ENCODE measurements at regions not wholly inside any gene's neighbourhood (a gene's known extent, or its start where the extent isn't known, plus 50 kb on each side); places are given as distances from the start of the nearest gene placed in this dataset.
"Not testable (repeated sequence)": the region's sequence is repeated elsewhere in the genome, so short reads cannot be mapped to it uniquely, and the experiment has no call there.

DNA sequence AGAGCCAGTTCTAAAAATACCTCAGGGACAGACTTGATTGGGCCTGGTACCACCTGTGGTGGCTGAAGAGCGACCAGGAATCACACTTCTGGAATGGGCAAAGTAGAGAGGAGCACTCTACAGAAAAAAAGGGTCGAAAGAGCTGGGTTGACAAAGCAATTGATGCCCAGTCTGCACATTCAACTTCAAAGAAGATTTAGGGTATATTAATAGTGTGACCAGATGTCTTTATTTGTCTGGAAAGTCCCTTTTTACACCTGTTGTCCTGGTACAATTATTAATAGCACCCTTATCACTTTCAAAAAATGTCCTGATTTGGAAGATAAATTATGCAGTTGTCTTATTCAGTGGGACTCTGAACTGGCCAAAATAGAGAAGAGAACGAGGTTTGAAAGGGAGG is 137.5 kb downstream of the DYRK2 start:
- H3K27me3 ChIP-seq = no peaks in the 10 kb centered on the region
- peaks cover 0 to 15% (median 8%) of the 10 kb centered on the region in 10 experiments; a peak in 15 of 20 replicates for H3K4me1 ChIP-seq
- no peak overlapping the region for H3K4me2 ChIP-seq
- H3K36me3 ChIP-seq = no peaks in the 10 kb centered on the region
- TF ChIP-seq Cebpa-rat (IDR thresholded peaks at IDR 0.05) = no peak
- no peak overlapping the region for H3K27ac ChIP-seq
- 0 out of 22 replicates have a peak, but pooled peaks cover 0 to 6% (median 0%) of the 10 kb centered on the region in 11 experiments for H3K9me3 ChIP-seq (replicated peaks in 1 of 11)
- no peak overlapping the region for H3K4me3 ChIP-seq
- H3K9ac ChIP-seq = no peak overlapping the region
- no peaks in the 10 kb centered on the region for H4K20me1 ChIP-seq

DNA sequence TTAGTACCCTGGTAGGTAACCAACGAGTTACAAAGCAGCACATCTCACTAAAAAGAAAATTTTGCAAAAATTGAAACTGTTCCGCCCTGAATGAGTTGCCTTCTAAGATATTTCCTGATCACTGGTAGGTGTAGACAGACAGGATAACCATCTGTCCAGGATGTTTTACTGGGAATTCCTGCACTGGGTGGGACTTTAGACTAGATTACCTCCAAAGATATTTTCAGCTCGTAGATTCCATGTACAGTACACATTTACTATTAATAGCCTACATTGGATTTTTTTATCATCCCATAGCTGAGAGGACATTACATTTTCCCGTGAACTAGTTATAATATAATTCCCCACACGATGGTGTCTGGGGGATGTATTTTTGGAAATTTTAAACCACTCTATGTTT is 139.6 kb downstream of the DYRK2 start:
- H3K9me3 ChIP-seq (replicated peaks in 1 of 11) = peaks cover 6 to 19% (median 11%) of the 10 kb centered on the region in 11 experiments; a peak in 19 of 22 replicates
- no peak for TF ChIP-seq Cebpa-rat (IDR thresholded peaks at IDR 0.05)

DNA sequence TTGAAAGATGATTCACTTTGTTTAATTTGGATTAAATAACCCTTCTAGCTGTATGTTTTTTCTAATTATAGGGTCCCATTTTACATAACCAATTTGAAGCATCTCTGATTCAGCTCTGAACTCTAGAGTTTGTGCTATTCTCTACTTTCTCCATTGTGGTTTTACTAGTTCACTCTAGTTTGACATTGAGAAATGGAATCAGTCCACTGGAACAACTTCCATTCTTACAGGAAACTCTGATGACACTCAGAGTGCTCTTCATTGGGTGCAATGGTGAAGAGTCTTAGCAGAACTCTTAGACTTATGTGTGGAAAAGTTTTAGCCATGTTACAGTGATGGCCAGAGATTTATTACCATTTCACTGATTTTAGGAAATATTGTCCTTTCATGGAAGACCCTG is 140.7 kb downstream of the DYRK2 start:
- H3K9ac ChIP-seq = no peak overlapping the region
- peaks cover 6 to 17% (median 12%) of the 10 kb centered on the region in 11 experiments; a peak in 19 of 22 replicates for H3K9me3 ChIP-seq (replicated peaks in 1 of 11)
- peak overlapping the region in 1 of 11 experiments; percentile 30; a peak in 1 of 22 replicates for H3K27ac ChIP-seq
- no peaks in the 10 kb centered on the region for H3K36me3 ChIP-seq
- H3K4me1 ChIP-seq = no peaks in the 10 kb centered on the region; a peak in 2 of 20 replicates
- no peak for TF ChIP-seq Cebpa-rat (IDR thresholded peaks at IDR 0.05)
- no peaks in the 10 kb centered on the region for H3K27me3 ChIP-seq
- H3K4me2 ChIP-seq = peak overlapping the region in 1 of 11 experiments; percentile 4; a peak in 1 of 22 replicates
- no peak overlapping the region for H3K4me3 ChIP-seq
- no peaks in the 10 kb centered on the region for H4K20me1 ChIP-seq

More for the DNA sequence above, 139.6 kb downstream of the DYRK2 start:
- Histone ChIP-seq H3K4me3 (no peak overlapping the region), H3K4me1 (peaks cover 0 to 10% (median 8%) of the 10 kb centered on the region in 10 experiments; a peak in 15 of 20 replicates), H3K9ac (no peak overlapping the region), H3K27me3 (no peaks in the 10 kb centered on the region), H3K36me3 (no peaks in the 10 kb centered on the region), H4K20me1 (no peaks in the 10 kb centered on the region), H3K4me2 (no peak overlapping the region), H3K27ac (no peak overlapping the region)

DNA sequence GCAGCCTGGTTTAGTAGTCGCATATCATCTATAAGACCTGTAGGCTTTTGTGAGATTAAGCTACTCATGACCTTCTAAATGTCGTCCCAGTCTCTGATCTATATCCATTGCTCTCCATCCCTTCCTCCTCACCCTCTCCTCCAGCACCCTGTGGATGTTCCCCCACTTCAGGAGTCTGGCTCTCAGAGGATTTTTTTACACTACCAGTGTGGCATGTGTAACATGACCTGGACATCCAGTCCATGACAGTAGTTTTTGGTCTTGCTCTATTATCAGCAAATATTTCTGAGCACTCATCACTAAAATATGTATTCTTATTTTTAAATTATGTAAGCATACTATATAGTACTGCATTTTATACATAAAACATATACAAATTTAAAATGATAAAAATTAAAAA is 142.1 kb downstream of the DYRK2 start:
- Histone ChIP-seq H3K9me3 (replicated peaks in 1 of 11) (peaks cover 6 to 17% (median 12%) of the 10 kb centered on the region in 11 experiments; a peak in 19 of 22 replicates), H3K4me1 (no peaks in the 10 kb centered on the region; a peak in 1 of 20 replicates), H3K4me3 (no peak overlapping the region), H3K36me3 (no peaks in the 10 kb centered on the region), H3K4me2 (no peak overlapping the region), H3K9ac (no peak overlapping the region), H4K20me1 (no peaks in the 10 kb centered on the region), H3K27ac (no peak overlapping the region), H3K27me3 (no peaks in the 10 kb centered on the region)
- no peak for TF ChIP-seq Cebpa-rat (IDR thresholded peaks at IDR 0.05)

DNA sequence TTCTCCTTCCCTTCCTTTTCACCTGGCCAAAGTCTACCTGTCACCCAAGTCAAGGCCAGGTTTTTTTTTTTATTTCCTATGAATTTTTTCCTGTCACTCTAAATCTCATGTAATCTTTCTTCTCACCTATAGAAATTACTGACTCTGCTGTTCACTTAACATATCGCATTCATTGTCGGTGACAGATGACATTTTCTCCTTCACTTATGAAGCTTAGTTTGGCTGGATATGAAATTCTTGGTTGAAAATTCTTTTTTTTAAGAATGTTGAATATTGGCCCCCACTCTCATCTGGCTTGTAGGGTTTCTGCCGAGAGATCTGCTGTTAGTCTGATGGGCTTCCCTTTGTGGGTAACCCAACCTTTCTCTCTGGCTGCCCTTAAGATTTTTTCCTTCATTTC is 142.8 kb downstream of the DYRK2 start:
- not testable (repeated sequence) for H3K4me1 ChIP-seq, H3K27me3 ChIP-seq, H3K9ac ChIP-seq, H3K27ac ChIP-seq, H3K4me3 ChIP-seq, H3K4me2 ChIP-seq, H3K36me3 ChIP-seq, H4K20me1 ChIP-seq
- H3K9me3 ChIP-seq (replicated peaks in 1 of 11) = peaks cover 6 to 17% (median 12%) of the 10 kb centered on the region in 11 experiments; a peak in 19 of 22 replicates

DNA sequence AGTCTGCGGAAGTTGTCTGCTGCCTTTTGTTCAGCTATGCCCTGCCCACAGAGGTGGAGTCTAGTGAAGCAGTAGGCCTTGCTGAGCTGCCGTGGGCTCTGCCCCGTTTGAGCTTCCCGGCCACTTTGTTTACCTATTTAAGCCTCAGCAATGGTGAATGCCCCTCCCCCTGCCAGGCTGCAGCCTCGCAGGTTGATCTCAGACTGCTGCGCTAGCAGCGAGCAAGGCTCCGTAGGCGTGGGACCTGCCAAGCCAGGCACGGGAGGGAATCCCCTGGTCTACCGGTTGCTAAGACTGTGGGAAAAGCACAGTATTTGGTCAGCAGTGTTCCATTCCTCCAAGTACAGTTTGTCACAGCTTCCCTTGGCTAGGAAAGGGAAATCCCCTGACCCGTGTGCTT is 143.6 kb downstream of the DYRK2 start:
- H3K4me2 ChIP-seq = no peak overlapping the region
- H3K27ac ChIP-seq = no peak overlapping the region
- no peaks in the 10 kb centered on the region for H3K36me3 ChIP-seq
- no peaks in the 10 kb centered on the region for H4K20me1 ChIP-seq
- no peaks in the 10 kb centered on the region for H3K27me3 ChIP-seq
- H3K9me3 ChIP-seq (replicated peaks in 1 of 11) = peaks cover 6 to 17% (median 12%) of the 10 kb centered on the region in 11 experiments; a peak in 19 of 22 replicates
- no peak overlapping the region for H3K4me3 ChIP-seq
- H3K4me1 ChIP-seq = no peaks in the 10 kb centered on the region; a peak in 1 of 20 replicates
- TF ChIP-seq Cebpa-rat (IDR thresholded peaks at IDR 0.05) = no peak
- no peak overlapping the region for H3K9ac ChIP-seq

DNA sequence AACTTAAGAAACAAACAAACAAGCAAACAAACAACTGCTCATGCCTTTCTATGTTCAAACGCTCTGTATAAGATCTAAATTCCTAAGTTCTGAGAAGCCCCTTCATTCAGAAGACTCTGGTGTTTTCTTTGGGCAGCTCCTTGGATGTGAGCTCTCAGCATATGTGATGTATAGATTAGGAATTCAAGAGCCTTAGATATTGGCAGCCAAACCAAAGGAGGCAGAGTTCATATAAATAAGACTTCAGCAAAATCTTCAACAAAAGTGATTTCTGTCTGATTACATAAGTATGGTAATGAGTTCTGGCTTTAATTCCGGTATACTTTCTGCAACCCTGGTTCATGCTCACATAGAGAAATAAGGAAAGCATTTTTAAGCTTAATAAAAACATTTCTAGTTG is 145.6 kb downstream of the DYRK2 start:
- Histone ChIP-seq H3K4me2 (no peak overlapping the region), H4K20me1 (no peaks in the 10 kb centered on the region), H3K27me3 (no peaks in the 10 kb centered on the region), H3K9me3 (replicated peaks in 1 of 11) (peaks cover 6 to 17% (median 12%) of the 10 kb centered on the region in 11 experiments; a peak in 19 of 22 replicates), H3K4me3 (no peak overlapping the region), H3K27ac (no peak overlapping the region), H3K4me1 (no peaks in the 10 kb centered on the region; a peak in 1 of 20 replicates), H3K9ac (no peak overlapping the region), H3K36me3 (no peaks in the 10 kb centered on the region)
- no peak for TF ChIP-seq Cebpa-rat (IDR thresholded peaks at IDR 0.05)

DNA sequence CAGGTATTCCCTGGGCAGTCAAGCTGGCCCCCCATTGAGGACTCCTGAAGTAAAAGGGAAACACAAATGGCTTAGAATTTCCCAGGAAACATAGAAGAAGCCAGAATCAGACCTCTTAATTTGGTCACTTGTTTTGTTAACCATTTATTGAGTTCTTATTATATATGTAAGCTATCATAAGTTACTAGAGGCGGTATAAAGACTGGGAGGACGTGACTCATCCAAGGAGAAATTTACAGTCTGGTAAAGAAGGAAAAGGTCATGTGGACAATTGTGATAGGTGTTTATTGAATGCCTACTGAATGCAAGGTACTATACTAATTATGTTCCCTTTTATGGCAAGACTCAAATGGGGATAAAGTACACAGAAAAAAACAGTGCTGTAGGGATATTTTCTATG is 146.7 kb downstream of the DYRK2 start:
- no peak overlapping the region for H3K9ac ChIP-seq
- no peaks in the 10 kb centered on the region for H3K27me3 ChIP-seq
- no peaks in the 10 kb centered on the region for H3K4me1 ChIP-seq
- H3K36me3 ChIP-seq = no peaks in the 10 kb centered on the region
- no peak for TF ChIP-seq Cebpa-rat (IDR thresholded peaks at IDR 0.05)
- no peak overlapping the region for H3K4me3 ChIP-seq
- H4K20me1 ChIP-seq = no peaks in the 10 kb centered on the region
- no peak overlapping the region for H3K4me2 ChIP-seq
- no peak overlapping the region for H3K27ac ChIP-seq
- peaks cover 6 to 17% (median 12%) of the 10 kb centered on the region in 11 experiments; a peak in 19 of 22 replicates for H3K9me3 ChIP-seq (replicated peaks in 1 of 11)

DNA sequence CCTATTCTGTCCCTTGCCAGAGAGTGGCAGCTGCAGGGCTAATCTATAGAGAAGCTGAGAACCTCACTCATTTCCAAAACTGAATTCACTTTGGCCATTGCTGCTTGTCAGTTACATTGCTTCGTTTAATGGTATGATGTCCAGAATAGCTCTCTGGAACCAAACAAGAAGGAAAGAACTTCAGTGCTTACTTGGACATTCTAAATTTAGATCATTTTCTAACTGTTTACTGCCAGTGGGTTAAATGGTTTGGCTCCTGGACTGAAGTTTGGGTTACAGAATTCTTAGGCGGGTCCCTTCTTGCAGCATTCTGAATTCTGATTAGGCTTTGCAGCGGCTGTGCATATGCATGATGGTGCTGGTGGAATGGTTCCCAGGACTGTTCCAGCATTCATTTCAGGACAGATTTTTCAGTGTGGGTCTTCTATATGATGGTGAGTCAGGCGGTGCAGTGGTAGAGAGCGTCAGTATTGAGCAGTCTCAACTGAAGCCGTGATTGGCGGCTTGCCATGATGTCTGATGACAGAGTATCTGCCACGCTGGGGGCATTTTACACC is 148.7 kb downstream of the DYRK2 start:
- no peak for TF ChIP-seq Cebpa-rat (IDR thresholded peaks at IDR 0.05)
- no peak overlapping the region for H3K4me3 ChIP-seq
- peaks cover 2 to 12% (median 3%) of the 10 kb centered on the region in 11 experiments; a peak in 19 of 22 replicates for H3K9me3 ChIP-seq (replicated peaks in 1 of 11)
- H3K4me2 ChIP-seq = no peak overlapping the region
- H3K36me3 ChIP-seq = no peaks in the 10 kb centered on the region
- H4K20me1 ChIP-seq = no peaks in the 10 kb centered on the region
- no peaks in the 10 kb centered on the region for H3K4me1 ChIP-seq
- no peak overlapping the region for H3K27ac ChIP-seq
- no peaks in the 10 kb centered on the region for H3K27me3 ChIP-seq
- H3K9ac ChIP-seq = no peak overlapping the region

DNA sequence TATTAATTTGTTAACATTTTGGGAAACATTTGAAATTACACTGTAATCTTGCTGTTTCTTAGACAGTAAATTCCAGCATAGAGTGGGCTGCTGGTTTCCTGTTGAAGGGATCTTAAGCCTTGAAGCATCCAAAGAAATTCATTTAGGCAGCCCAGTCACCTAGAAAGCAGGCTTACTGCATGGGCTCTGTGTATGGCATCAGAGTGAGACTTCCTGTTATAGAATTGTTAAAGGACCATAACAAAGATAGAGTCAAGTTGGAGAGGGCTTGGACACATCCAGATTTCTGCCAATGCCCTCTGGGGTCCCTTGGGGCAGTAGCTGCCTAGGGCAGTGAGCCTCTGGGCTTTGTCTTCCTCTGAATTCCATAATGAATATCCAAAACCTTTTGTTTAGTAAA is 149.2 kb downstream of the DYRK2 start:
- Histone ChIP-seq H3K4me2 (no peak overlapping the region), H3K4me3 (no peak overlapping the region), H3K36me3 (no peaks in the 10 kb centered on the region), H3K27me3 (no peaks in the 10 kb centered on the region), H4K20me1 (no peaks in the 10 kb centered on the region), H3K9me3 (replicated peaks in 1 of 11) (peaks cover 0 to 7% (median 0%) of the 10 kb centered on the region in 11 experiments; a peak in 5 of 22 replicates), H3K4me1 (0 out of 20 replicates have a peak, but pooled peaks cover 0 to under 1% (median 0%) of the 10 kb centered on the region in 10 experiments), H3K27ac (no peak overlapping the region), H3K9ac (no peak overlapping the region)
- TF ChIP-seq Cebpa-rat (IDR thresholded peaks at IDR 0.05) = no peak
